G401.6 (cell line): ENCODE measurements at regions not wholly inside any gene's neighbourhood (a gene's known extent, or its start where the extent isn't known, plus 50 kb on each side); places are given as distances from the start of the nearest gene placed in this dataset.

Source experiments
- FAIRE-seq: peaks from 2 replicates; lab custom pipeline; 2012; peaks lifted over from hg19 to GRCh38; lab: Jason Lieb, UNC

GRCh38 chr9:94159069-94159939 lies 75.0 kb downstream of the PTPDC1 start:
- no peak for FAIRE-seq

- no peak for FAIRE-seq
Measured at GRCh38 chr9:94160594-94161501, 76.6 kb downstream of the PTPDC1 start.

GRCh38 chr9:94161673-94162072 lies 77.4 kb downstream of the PTPDC1 start:
- FAIRE-seq, result no peak

DNA sequence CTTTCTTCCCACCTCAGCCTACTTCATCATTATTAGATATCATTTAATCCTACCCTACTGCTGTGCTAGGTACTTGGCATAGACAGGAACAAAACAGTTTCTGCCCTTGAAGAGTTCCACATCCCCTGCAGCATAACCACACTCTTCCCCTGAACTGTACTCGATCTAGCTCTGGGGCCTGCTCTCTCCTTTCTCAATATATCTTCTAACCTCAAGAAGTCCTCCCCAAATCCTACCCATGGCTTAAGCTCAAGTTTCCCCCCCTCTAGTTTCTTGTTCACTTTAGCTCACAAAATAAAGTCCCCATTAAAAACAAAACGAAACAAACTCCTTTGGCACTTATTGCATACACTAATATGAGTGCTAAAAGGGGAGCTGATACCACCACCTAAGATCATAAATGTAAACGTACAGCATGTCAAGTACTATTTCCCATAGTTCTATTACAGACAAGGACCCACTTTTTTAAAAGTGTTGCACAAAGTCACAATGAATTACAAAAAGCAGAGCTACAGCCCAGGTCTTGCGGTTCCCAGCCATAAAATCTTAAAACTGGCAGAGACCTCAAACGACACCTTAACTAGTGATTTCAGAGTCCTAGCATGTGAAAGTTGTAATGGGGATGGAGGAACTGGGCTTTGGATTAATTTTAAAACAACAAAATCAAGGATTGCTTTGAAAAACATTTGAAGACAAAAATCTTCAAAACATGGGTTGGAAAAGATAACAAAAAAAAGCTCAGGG lies 80.7 kb downstream of the PTPDC1 start:
- no peak for FAIRE-seq

- FAIRE-seq, result peak; percentile 94
Measured at GRCh38 chr9:94165592-94166235, 81.5 kb downstream of the PTPDC1 start.

- peak; percentile 78 for FAIRE-seq
Measured at GRCh38 chr9:94166236-94166975, 82.1 kb downstream of the PTPDC1 start.

GRCh38 chr9:94166976-94167346 lies 82.7 kb downstream of the PTPDC1 start:
- no peak for FAIRE-seq

DNA sequence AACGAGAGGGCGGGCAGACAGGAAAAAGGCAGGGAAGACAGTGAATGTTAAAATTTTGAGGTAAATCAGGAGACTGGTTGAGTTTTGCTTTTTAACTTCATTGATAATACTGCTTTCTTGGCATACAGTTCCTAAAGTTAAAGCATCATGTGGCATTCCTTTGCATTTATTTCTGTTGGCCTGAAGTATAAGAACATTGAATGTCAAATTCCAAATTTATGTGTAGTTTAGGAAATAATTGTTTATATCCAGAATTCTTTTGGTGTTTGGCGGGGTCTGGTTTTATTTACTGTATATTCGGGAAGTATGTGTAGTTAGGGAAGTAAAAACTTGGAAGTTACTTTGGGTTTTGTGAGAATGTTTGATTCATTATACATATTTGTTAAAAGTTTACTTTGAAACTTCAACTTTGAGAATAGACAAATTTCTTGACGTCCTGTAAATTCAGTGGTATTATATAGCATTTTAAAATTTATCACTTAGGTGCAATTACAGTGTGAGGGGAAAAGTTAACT lies 83.2 kb downstream of the PTPDC1 start:
- FAIRE-seq, result no peak

DNA sequence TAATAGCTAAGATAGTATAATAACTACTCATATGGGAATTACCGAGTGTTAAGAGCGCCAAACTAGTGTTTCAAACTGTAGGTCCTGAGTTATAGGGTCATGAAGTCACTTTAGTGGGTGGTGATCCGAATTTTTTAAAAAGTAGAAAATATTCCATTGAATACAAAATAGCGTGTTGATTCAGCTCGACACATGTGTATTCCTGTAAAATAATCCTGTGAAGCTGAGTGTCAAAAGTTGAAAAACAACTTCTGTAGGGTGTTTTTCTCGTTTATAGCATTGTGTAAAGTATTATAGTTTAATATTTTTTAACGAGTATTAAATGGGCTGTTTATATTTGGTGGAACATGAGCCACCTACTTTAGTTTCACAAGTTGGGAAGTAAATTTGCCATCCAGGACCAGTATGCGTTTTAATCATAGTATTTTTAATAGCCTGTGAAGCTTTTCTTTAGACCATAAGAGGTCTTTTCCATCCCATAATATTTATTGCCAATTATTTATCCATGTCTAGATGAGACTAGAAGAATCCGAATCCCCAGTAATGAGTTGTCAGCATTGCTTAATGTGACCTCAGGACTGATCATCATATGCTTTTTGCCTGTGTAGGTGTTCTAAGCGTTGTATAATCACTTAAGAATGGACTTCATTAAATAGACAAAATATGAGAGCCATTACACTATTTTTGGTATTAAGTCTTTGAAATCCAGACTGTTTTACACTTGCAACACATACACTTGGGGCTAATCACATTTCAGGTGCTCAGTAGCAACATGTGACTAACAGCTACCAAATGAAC lies 84.1 kb downstream of the PTPDC1 start:
- no peak for FAIRE-seq

GRCh38 chr9:94169968-94170367 lies 85.7 kb downstream of the PTPDC1 start:
- FAIRE-seq, result peak; percentile 33

DNA sequence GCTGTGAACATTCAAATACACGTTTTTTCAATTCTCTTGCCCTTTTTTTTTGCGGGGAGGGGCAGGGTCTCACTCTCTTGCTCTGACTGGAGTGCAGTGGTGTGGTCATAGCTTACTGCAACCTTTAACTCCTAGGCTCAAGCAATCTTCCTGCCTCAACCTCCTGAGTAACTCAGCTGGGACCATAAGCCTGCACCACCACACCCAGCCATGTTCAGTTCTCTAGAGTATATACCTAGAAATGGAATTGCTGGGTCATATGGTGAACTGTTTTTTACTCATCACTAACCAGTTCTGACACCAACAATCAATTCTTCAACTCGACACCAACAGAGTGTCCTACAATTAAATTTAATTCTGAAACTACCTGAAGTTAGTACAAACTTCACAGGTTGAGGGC lies 85.5 kb upstream of the ZNF169 start:
- no peak for FAIRE-seq

- FAIRE-seq, result no peak
Measured at GRCh38 chr9:94174164-94174563, 84.9 kb upstream of the ZNF169 start.

DNA sequence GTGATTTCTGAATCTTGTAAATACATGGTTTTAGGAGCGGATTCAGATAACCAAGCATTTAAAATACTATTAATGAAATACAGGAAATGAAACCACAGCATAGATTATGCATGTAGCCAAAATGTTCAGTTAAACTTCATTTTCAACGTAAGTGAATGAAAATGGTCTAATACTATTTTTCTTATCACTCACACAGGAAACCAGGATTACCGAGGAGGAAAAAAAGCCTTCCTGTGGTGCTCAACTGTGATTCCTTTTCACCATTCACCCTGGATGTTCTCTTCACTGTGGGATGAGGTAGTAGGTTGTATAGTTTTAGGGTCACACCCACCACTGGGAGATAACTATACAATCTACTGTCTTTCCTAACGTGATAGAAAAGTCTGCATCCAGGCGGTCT lies 83.4 kb upstream of the ZNF169 start:
- FAIRE-seq, result no peak

DNA sequence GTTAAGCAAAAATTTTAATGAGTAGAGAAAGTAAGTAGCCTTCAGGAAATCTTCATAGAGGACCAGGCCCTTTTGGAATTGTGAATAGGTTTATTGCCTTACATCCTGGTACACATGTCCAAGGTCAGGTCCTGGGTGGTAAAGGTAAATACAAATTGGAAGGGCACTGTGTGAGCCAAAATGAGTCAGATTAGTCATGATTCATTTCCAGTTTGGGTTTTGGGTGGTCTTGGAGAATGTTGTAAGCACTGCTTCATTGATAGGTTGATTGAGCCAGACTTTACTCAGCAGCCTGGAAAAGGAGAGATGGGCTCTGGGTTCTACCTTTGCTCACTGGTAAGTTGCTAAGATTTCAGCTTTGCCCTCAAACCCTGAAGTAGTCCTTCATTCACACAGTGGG lies 82.5 kb upstream of the ZNF169 start:
- FAIRE-seq, result no peak

DNA sequence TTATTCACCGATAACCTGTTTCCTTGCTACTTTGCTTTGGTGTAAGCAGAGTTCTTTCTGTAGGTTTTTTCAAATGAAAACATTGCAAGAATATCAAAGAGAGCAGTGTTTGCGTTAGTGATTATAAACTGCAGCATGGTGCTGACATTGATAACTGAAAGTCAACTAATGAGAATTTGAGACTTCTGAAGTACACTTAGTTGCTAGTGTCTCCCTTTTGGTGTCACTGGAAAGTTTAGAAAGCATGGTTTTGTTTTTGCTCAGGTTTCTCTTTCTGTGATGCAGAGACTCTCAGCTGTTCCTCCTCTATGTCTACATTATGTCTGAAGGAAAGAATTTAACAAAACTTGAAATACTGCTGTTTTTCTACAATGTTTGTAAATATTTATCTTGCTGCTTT lies 80.2 kb upstream of the ZNF169 start:
- FAIRE-seq, result no peak

GRCh38 chr9:94181408-94182181 lies 77.5 kb upstream of the ZNF169 start:
- no peak for FAIRE-seq

GRCh38 chr9:94182532-94182931 lies 76.6 kb upstream of the ZNF169 start:
- no peak for FAIRE-seq

DNA sequence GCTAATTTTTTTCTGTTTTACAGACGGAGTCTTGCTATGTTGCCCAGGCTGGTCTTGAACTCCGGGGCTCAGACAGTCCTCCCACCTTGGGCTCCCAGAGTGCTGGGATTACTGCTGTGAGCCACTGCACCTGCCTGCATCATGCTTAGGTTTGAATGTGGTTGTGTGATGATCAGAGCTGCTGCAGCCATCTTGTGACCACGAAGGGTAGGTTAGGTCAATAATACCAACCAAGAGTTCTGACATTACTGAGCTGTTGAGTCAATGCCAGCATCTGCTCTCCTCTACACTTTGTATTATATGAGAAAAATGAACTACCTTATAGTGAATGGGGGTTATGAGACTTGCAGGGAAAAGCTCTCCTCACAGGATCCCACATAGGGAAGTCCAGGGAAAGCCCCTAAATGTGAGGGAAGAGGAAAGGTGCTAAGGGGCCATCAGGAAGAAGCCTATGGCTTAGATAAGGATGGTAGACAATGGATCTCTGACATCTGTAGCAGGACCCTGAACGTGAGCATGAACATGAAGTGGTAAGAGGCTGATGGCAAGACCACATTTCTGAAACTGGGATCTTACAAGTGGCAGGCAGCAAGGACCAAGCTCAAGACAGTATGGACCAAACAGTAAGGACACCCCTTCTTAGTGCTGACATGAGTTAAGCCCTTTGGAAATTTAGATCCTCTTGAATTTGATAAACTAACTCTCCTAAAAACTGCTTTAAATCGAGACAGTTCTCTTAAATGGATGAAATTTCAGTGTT lies 75.7 kb upstream of the ZNF169 start:
- no peak for FAIRE-seq

GRCh38 chr9:94188246-94188645 lies 70.9 kb upstream of the ZNF169 start:
- FAIRE-seq, result no peak
